ENCODE measurements at regions not wholly inside any gene's neighbourhood (a gene's known extent, or its start where the extent isn't known, plus 50 kb on each side); places are given as distances from the start of the nearest gene placed in this dataset.

GRCh38 chr3:163422671-163423070, 1655.6 kb downstream of the SI start:
- dilution Hi-C loops (cut with MboI; ENCODE audit: extremely low pct_ligation_motif_present, low sequenced_read_pairs) (no loop called here), intact Hi-C loops (cut with micrococcal nuclease) (no loop called here)
- no peaks in the 10 kb centered on the region for H3K9me1 ChIP-seq (replicated peaks; ENCODE audit: control insufficient read depth, extremely low read depth, insufficient read depth, low read length)
- no peaks in the 10 kb centered on the region for H4K20me1 ChIP-seq (replicated peaks; ENCODE audit: control insufficient read depth, extremely low read depth, insufficient read depth, low read length)
- no peaks in the 10 kb centered on the region for H3K36me3 ChIP-seq (ENCODE audit: control insufficient read depth in 2 of 2, extremely low read depth in 1 of 2, insufficient read depth in 2 of 2, low read length in 2 of 2)
- no peak overlapping the region for H3K27ac ChIP-seq (ENCODE audit: insufficient read depth, low read depth, low read length)
- ChIA-PET POLR2A (no interaction called here), CTCF (no interaction called here)
- no peak overlapping the region for H2AFZ ChIP-seq (ENCODE audit: low read depth, low read length)
- no peaks in the 10 kb centered on the region for H3K4me1 ChIP-seq (ENCODE audit: control insufficient read depth, extremely low read depth, insufficient read depth, low read length)
- peaks cover 3% of the 10 kb centered on the region for H3K9me3 ChIP-seq (replicated peaks; ENCODE audit: control insufficient read depth, insufficient read depth, low read length)
- no peaks in the 10 kb centered on the region for H3K79me2 ChIP-seq (ENCODE audit: control insufficient read depth, insufficient read depth, low read length)
- H3K9ac ChIP-seq (replicated peaks; ENCODE audit: extremely low read depth, insufficient read depth, low read length): no peak overlapping the region
- FAIRE-seq: no peak
- no peak overlapping the region for H3K4me3 ChIP-seq (replicated peaks in 1 of 3; ENCODE audit: insufficient read depth in 1 of 3, low read depth in 1 of 3, low read length in 3 of 3)
- DNase-seq (ENCODE audit: low read depth, low spot score): no peak
- BruUV-seq (replicated peaks): no TSS peak
- H3K27me3 ChIP-seq (ENCODE audit: control insufficient read depth in 2 of 2, insufficient read depth in 2 of 2, low read length in 2 of 2): no peaks in the 10 kb centered on the region
- H3K4me2 ChIP-seq (ENCODE audit: insufficient read depth, low read length): no peak overlapping the region
- TF ChIP-seq CTCF (IDR thresholded peaks at IDR 0.05; ENCODE audit: extremely low read depth in 1 of 2, insufficient read depth in 1 of 2, low read depth in 1 of 2, low read length in 2 of 2) (no peak), FOS (IDR thresholded peaks at IDR 0.05; ENCODE audit: borderline replicate concordance, insufficient read depth, low read length) (no peak), JUN (IDR thresholded peaks at IDR 0.05; ENCODE audit: borderline replicate concordance, insufficient read depth, insufficient read length, low read depth) (no peak), POLR2A (IDR thresholded peaks at IDR 0.05; ENCODE audit: low read depth, low read length) (no peak), POLR2AphosphoS5 (IDR thresholded peaks at IDR 0.05; ENCODE audit: insufficient read depth, low read depth, low read length) (no peak), MYC (IDR thresholded peaks at IDR 0.05; ENCODE audit: low read depth, low read length) (no peak), GATA2 (IDR thresholded peaks at IDR 0.05; ENCODE audit: insufficient read depth, insufficient read length, low read depth, low read length) (no peak), EZH2 (IDR thresholded peaks at IDR 0.05; ENCODE audit: borderline replicate concordance, low read depth, low read length, severe bottlenecking) (no peak), MAX (IDR thresholded peaks at IDR 0.05; ENCODE audit: insufficient read depth, insufficient read length) (no peak)

Data from endothelial cell of umbilical vein (primary cell).